AG04450 (cell line): ENCODE measurements at regions not wholly inside any gene's neighbourhood (a gene's known extent, or its start where the extent isn't known, plus 50 kb on each side); places are given as distances from the start of the nearest gene placed in this dataset.
"Not testable (repeated sequence)": the region's sequence is repeated elsewhere in the genome, so short reads cannot be mapped to it uniquely, and the experiment has no call there.

ENCODE experiments used
- CTCF ChIA-PET: fragments of 300-600, 350-600 bp; formaldehyde crosslinking; extraction: SDS; loops from one replicate; lab custom pipeline; 2022; ENCODE audit warnings: antibody characterized with exemption, inconsistent platforms; lab: Charles Lee
- POLR2A ChIA-PET: fragments of 350-600 bp; formaldehyde crosslinking; extraction: SDS; loops from one replicate; lab custom pipeline; 2021; ENCODE audit warnings: antibody characterized with exemption, inconsistent platforms; lab: Yijun Ruan, JAX
- DNase-seq: peaks from one replicate; pipeline ENCODE4 v3.0.0-alpha.2; 2011; ENCODE audit warnings: low read depth, low spot score
- H3K27ac ChIP-seq: one replicate; pipeline ENCODE4 v1.5.1; 2012; ENCODE audit warnings: low read depth, low read length, control low read depth
- H3K27me3 ChIP-seq: one replicate; pipeline ENCODE4 v1.6.0; 2012; ENCODE audit warnings: low read length; ENCODE audit not compliant: control insufficient read depth, insufficient read depth
- H3K4me3 ChIP-seq: 2 replicates; pipeline ENCODE4 v1.5.1; 2011; ENCODE audit warnings: mild to moderate bottlenecking, low read depth, low read length, control low read depth
- H3K9me3 ChIP-seq: 2 replicates; pipeline ENCODE4 v1.5.1; 2012; ENCODE audit warnings: low read length; ENCODE audit not compliant: control insufficient read depth, insufficient read depth
- CTCF ChIP-seq: IDR thresholded peaks from 2 replicates; pipeline ENCODE4 v1.5.1; 2011; ENCODE audit warnings: low read depth, low read length, control low read depth, inconsistent platforms

GRCh38 chr13:100789968-100790367 lies 115.4 kb upstream of the TMTC4 start:
- TF ChIP-seq CTCF, result no peak
- CTCF ChIA-PET, result no interaction called here

GRCh38 chr13:100789481-100789880 lies 114.9 kb upstream of the TMTC4 start:
- ChIA-PET CTCF (no interaction called here), POLR2A (no interaction called here)
- no peak for DNase-seq
- Histone ChIP-seq H3K27ac (no peak overlapping the region), H3K4me3 (no peak overlapping the region), H3K9me3 (no peaks in the 10 kb centered on the region), H3K27me3 (no peaks in the 10 kb centered on the region)
- TF ChIP-seq CTCF, result no peak

More at GRCh38 chr13:100789968-100790367, 115.4 kb upstream of the TMTC4 start:
- Histone ChIP-seq H3K9me3 (no peaks in the 10 kb centered on the region), H3K27me3 (no peaks in the 10 kb centered on the region), H3K27ac (no peak overlapping the region), H3K4me3 (no peak overlapping the region)
- DNase-seq, result no peak
- POLR2A ChIA-PET, result no interaction called here

- Histone ChIP-seq H3K27ac (no peak overlapping the region), H3K9me3 (no peaks in the 10 kb centered on the region), H3K4me3 (no peak overlapping the region), H3K27me3 (no peaks in the 10 kb centered on the region)
- POLR2A ChIA-PET, result no interaction called here
- TF ChIP-seq CTCF, result no peak
- CTCF ChIA-PET, result no interaction called here
- DNase-seq, result no peak
Observed at GRCh38 chr13:100789025-100789424, 114.4 kb upstream of the TMTC4 start.

- H3K9me3 ChIP-seq, result no peaks in the 10 kb centered on the region
- H3K27ac ChIP-seq, result no peak overlapping the region
- ChIA-PET POLR2A (no interaction called here), CTCF (no interaction called here)
- TF ChIP-seq CTCF, result no peak
- DNase-seq, result no peak
- H3K27me3 ChIP-seq, result no peaks in the 10 kb centered on the region
- no peak overlapping the region for H3K4me3 ChIP-seq
Observed at GRCh38 chr13:100788540-100788939, 113.9 kb upstream of the TMTC4 start.

GRCh38 chr13:100787899-100788298 lies 113.3 kb upstream of the TMTC4 start:
- TF ChIP-seq CTCF, result no peak
- ChIA-PET CTCF (no interaction called here), POLR2A (no interaction called here)
- H3K27ac ChIP-seq, result no peak overlapping the region
- H3K27me3 ChIP-seq, result no peaks in the 10 kb centered on the region
- no peak for DNase-seq
- no peak overlapping the region for H3K4me3 ChIP-seq
- no peaks in the 10 kb centered on the region for H3K9me3 ChIP-seq

- H3K9me3 ChIP-seq, DNase-seq, CTCF ChIA-PET, POLR2A ChIA-PET, H3K27me3 ChIP-seq, H3K27ac ChIP-seq, H3K4me3 ChIP-seq: not testable (repeated sequence)
Observed at GRCh38 chr13:100776686-100777085, 102.1 kb upstream of the TMTC4 start.
